GM03348 (cell line): ENCODE measurements at regions not wholly inside any gene's neighbourhood (a gene's known extent, or its start where the extent isn't known, plus 50 kb on each side); places are given as distances from the start of the nearest gene placed in this dataset.
A peak's percentile ranks its signal among the peaks of the same experiment; 100 is the strongest.
"Not testable (repeated sequence)": the region's sequence is repeated elsewhere in the genome, so short reads cannot be mapped to it uniquely, and the experiment has no call there.

Experiments used
- DNase-seq: peaks from one replicate; pipeline ENCODE4 v3.0.0; 2012; ENCODE audit warnings: low spot score

DNA sequence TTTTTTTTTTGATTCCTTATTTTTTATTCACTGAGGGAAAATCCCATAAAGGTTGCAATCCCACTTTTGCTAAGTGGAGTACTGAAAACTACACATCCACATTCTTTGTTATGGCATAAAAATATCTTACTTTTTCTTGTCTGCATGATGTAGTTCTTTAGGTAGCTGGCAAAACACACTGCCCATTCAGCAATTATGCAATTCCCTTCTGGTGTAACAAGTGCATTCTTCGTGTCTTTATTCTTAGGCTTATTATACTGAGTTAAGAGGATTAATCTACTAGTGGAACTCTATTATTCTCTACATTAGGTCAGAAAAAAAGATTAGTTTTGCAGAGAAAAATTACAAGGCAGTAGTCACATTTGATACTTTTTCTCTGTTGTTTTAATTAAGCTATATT, 403.8 kb upstream of the GBE1 start:
- no peak for DNase-seq

- DNase-seq: no peak
Observed at GRCh38 chr3:82163907-82164520, 402.6 kb upstream of the GBE1 start.

DNA sequence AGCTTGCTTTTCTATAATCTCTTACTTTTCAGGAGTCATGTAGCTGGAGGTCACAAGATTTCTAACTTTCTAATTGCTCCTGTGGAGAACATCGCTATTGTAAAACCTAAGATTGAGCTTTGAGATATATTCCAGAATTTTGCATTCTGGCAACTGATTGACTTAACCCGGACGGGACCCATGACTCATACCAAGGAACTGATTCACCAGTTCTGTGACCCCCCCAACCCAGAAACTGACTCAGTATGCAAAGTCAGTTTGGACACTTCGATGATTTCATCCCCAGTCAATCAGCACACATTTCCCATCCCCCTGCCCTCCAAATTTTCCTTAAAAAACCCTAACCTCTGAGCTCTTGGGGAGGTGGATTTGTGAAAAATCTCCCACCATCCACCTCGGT, 396.5 kb upstream of the GBE1 start:
- DNase-seq: peak; percentile 33

DNA sequence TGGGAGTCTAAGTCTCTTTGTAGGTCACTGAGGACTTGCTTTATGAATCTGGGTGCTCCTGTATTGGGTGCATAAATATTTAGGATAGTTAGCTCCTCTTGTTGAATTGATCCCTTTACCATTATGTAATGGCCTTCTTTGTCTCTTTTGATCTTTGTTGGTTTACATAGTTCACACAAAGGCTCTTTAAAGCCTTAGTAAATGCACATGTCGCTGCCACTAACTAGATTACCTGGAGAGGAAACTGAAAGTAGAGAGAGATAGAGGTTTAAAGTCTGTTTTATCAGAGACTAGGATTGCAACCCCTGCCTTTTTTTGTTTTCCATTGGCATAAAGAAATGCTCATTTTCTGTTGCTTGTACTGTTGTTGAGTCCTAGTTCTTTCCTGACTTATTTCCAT, 392.4 kb upstream of the GBE1 start:
- DNase-seq: not testable (repeated sequence)

DNA sequence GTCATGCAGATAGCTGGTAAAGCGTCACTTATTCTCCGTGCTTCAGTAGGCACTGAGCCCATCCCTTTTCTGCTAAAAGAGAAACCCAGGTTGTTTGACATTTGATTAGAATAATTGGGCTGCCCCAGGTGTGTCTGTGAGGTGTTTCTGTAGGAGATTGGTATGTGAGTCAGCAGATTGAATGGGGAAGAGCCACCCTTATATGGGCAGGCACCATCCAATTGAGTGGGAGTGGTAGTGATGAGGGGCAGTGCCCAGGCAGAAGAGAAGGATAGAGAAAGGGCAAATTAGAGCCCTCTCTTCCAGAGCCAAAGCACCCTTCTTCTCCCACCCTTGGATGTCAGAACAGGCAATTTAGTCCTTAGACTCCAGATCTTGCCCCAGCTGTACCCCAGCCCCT, 384.3 kb upstream of the GBE1 start:
- DNase-seq: no peak

GRCh38 chr3:82144811-82145210, 383.4 kb upstream of the GBE1 start:
- no peak for DNase-seq

DNA sequence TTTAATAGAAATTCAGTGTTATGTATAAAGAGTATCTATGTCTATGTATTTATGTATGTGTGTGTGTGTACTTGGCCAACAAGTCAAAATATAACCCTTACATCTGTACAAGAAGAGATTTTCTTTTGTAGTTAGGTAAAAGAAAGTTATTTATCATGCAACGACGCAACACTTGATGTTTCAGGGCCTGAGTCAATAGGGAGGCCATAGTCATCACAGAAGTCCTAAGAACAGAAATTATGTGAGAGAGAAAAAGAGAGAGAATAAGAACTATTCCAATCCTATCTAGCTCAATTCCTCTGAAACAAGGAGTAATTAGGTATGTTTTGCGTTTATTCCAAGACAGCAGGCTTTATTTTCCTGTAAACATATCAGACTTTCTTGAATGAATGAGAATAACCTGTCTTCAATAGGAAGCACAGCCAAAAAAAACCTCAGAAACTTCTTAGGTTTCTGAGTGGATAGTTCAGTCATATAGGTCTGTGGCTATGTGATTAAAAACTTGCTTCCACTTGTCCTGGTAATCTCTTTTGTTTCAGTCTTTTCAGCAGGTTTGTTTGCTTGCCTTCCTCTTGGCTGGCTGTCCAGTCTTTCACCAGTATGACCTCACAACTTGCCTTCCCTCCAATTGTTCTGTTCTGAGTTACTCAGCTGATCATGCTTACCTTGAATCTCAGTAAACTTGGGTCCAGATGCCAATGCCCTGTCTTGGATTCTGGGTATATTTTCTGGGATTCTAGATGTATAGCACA, 382.4 kb upstream of the GBE1 start:
- DNase-seq: no peak

DNA sequence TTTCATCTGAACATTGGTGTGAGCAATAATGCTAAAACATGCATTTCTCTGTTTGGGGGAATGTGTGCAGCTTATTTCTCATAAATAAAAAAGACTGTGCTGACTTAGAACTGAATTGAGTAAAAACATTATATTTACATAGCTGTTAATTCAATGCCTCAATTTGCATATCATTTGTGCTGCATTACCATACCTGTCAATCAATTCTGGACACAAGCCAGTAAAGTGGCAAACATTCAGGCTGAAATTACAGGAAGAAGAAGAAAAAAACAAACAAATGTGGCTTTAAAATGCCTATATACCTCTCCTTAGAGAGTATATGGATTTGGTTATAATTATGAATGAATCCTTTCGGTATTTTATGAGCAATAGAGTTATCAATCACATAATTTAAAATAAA, 380.1 kb upstream of the GBE1 start:
- DNase-seq: no peak

DNA sequence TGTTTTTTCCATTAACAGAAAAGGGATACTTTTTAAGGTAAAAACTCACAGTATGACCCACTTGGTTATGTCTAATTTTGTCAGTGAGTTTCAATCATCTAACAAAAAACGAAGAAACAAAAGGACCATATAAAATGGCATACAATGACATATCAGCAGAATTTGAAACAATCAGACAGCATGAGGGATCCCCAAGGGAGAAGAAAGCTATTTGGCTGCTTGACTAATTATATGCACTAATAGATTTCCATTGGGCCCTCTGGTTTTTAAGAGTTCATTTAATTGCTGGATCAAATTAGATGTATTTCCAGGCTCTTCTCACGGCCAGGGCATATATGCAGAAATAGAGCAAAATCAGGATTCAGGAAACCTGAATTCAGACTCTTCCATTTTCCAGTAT, 376.4 kb upstream of the GBE1 start:
- no peak for DNase-seq

DNA sequence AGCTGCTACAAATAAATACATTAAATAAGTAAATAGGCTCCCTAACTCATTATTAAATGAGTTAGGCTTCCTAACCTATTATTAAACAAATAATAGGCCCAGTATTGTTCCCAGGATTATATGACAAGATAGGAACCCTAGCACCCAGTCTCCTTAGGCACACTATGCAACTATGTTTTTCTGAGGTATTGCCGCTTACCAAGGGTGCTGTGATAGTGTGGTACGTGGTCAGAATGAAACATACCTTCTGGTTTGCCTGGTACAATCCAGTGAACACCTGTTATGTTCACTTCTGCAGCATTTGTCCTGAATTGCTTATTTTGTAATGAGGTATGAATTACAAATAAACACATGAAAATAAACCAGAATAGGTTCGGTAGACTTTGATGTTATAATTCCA, 375.6 kb upstream of the GBE1 start:
- no peak for DNase-seq

DNA sequence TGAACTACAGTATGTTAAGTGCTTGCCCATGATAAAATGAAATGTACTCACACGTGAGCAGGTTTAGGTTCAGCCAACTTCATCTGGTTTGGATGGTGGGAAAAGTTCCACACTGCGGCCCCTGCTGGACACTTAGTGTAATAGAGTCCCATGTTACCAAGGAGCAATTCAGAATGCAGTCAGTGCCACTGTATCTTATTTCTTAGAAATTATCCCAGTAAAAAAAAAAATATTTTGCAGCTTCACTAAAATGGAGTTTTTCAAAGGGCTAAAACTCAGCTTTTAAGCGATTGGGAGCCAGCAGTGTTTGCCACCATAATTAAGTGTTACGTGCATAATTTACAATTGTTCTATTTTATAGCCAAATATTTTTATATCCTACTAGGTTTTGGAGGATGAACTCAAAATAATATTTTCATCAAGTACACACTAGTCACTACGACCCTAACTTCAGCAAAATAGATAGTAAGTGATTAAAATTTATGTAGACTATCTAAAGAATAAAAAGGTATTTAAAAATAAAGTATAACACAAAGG, 371.7 kb upstream of the GBE1 start:
- peak; percentile 72 for DNase-seq

GRCh38 chr3:82132210-82133069, 371.0 kb upstream of the GBE1 start:
- DNase-seq: no peak

- DNase-seq: no peak
Observed at GRCh38 chr3:82130046-82130445, 368.6 kb upstream of the GBE1 start.

- DNase-seq: no peak
Observed at GRCh38 chr3:82129221-82129801, 367.9 kb upstream of the GBE1 start.

DNA sequence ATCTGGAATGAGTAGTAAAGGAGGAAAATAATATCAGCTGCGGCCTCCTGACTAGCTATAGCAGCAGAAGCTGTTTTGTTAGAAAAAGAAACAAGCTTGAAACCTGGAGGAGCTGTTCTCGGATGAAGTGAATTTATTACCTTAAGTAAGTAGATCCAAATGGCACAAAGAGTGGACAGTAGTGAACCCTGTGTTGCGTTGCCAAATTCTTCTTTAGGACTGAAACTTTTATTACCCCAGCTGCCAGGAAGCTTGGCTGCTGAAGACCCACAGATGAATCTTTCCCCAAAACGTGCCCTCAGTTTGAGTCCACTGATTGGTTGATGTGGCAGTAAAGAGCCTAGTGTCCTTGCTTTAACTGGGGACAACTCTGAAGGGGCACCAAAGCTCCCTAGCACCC, 366.8 kb upstream of the GBE1 start:
- no peak for DNase-seq

DNA sequence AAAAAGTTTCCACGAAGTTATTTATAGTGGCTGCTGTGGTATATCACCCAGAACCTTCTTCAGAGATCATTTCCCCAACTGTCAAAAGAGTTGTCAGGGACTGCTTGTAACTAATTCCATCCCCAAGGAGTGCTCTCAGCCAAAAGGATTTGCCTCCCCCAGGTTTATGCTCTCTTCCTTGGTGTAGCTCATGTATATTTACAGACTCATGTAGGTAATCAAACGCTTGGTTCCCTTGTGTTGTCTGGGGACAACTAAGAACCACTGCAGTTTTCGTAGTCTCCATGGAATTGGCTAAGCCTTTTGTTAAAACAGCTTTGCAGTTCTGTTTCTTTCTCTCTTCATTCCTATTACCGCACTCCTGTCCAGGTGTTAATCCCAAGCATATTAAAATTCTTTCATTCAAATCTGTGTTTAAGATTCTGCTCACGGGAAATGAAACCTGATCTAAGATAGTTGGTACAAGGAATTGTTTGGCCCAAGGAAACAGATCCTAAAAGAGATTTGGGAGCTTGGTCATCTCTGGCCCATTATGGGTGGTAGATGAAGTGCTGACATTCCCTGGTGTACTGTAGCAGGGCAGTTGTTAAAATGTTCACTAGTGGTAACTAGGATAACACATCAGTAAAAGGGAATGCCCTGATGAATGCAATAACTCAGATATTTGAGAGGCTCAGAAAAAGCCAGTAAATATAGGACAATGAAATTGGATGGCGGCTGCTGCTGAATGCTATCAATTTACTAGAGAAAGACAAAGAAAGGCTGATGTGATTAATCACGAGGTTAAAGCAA, 361.3 kb upstream of the GBE1 start:
- no peak for DNase-seq

DNA sequence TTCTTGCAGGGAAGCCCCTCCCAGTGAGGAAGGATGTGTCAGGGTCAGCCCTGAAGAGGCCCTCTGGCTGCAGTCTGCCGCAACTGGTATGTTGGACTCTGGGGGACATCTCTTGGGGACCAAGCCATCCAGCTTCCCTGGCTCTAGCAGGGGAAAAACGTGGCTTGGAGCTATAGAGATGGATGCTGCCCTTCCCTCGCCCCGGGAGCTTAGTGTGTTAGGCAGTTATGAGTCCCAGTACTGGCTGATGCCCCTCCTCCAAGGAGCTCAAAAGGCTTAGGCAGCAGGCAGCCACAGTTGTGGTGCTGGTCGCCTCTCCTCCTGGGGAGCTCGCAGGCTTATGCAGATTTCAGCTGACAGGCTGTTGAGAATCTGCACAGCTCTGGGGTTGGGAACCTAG, 353.1 kb upstream of the GBE1 start:
- no peak for DNase-seq

- not testable (repeated sequence) for DNase-seq
Observed at GRCh38 chr3:82110721-82111120, 349.3 kb upstream of the GBE1 start.

GRCh38 chr3:82103241-82103640, 341.8 kb upstream of the GBE1 start:
- no peak for DNase-seq

- peak; percentile 53 for DNase-seq
Observed at GRCh38 chr3:82100378-82100777, 338.9 kb upstream of the GBE1 start.

- DNase-seq: no peak
Observed at GRCh38 chr3:82093641-82094040, 332.2 kb upstream of the GBE1 start.

GRCh38 chr3:82088749-82089148, 327.3 kb upstream of the GBE1 start:
- no peak for DNase-seq
